PC-9 (cell line): ENCODE measurements at regions not wholly inside any gene's neighbourhood (a gene's known extent, or its start where the extent isn't known, plus 50 kb on each side); places are given as distances from the start of the nearest gene placed in this dataset.

Source experiments
- CTCF ChIP-seq: fragments of 200-600 bp; sonication (generic); conservative IDR thresholded peaks from 2 replicates; pipeline ENCODE4 v1.6.1; 2017; ENCODE audit warnings: mixed run types, antibody characterized with exemption, mild to moderate bottlenecking, moderate library complexity
- EZH2 ChIP-seq: fragments of 200-600 bp; sonication (generic); IDR thresholded peaks from 2 replicates; pipeline ENCODE4 v1.8.0; 2017; ENCODE audit warnings: antibody characterized with exemption, low read depth

DNA sequence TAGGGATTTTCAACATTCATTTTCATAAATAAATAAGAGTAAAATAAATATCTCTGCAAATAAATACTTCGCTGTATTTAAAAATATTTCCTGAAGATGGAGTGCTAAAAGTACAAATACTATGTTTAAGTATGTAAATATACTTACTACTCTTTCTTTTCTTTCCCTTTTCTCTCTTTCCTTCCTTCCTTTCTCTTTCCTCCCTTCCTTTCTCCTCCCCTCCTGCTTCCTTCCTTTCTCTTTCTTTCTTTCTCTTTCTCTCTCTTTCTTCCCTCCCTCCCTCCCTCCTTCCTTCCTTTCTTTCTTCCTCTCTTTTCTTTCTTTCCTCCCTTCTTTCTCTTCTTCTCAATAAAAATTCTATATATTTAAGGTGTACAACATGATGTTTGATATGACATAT is 496.1 kb downstream of the CCSER2 start:
- TF ChIP-seq CTCF: no peak
- TF ChIP-seq EZH2: no peak
